Colon (tissue), 2 donors: ENCODE measurements at regions not wholly inside any gene's neighbourhood (a gene's known extent, or its start where the extent isn't known, plus 50 kb on each side); places are given as distances from the start of the nearest gene placed in this dataset.

Experiments
- FAIRE-seq: peaks from 2 replicates; lab custom pipeline; 2012; peaks lifted over from hg19 to GRCh38; lab: Jason Lieb, UNC
- donor health status: control.
- donor health status: control.

GRCh38 chr2:107222466-107222865 is 336.5 kb upstream of the ST6GAL2 start:
- no peak for FAIRE-seq

- no peak for FAIRE-seq
Observed at GRCh38 chr2:107235491-107236254, 349.7 kb upstream of the ST6GAL2 start.

GRCh38 chr2:107242811-107243210 is 356.8 kb upstream of the ST6GAL2 start:
- FAIRE-seq: no peak

- FAIRE-seq: no peak
Observed at GRCh38 chr2:107248932-107249331, 363.0 kb upstream of the ST6GAL2 start.

- FAIRE-seq: no peak
Observed at GRCh38 chr2:107255744-107256143, 369.8 kb upstream of the ST6GAL2 start.

GRCh38 chr2:107258531-107259407 is 372.8 kb upstream of the ST6GAL2 start:
- no peak for FAIRE-seq

GRCh38 chr2:107259408-107260195 is 373.6 kb upstream of the ST6GAL2 start:
- no peak for FAIRE-seq

- no peak for FAIRE-seq
Observed at GRCh38 chr2:107263628-107264027, 377.7 kb upstream of the ST6GAL2 start.

GRCh38 chr2:107264184-107264583 is 378.2 kb upstream of the ST6GAL2 start:
- no peak for FAIRE-seq

GRCh38 chr2:107266555-107266954 is 380.6 kb upstream of the ST6GAL2 start:
- no peak for FAIRE-seq

- FAIRE-seq: no peak
Observed at GRCh38 chr2:107267086-107267485, 381.1 kb upstream of the ST6GAL2 start.

GRCh38 chr2:107276034-107276433 is 390.1 kb upstream of the ST6GAL2 start:
- FAIRE-seq: no peak

- no peak for FAIRE-seq
Observed at GRCh38 chr2:107278672-107279071, 392.7 kb upstream of the ST6GAL2 start.

- no peak for FAIRE-seq
Observed at GRCh38 chr2:107281637-107282036, 395.7 kb upstream of the ST6GAL2 start.

GRCh38 chr2:107282135-107282534 is 396.2 kb upstream of the ST6GAL2 start:
- no peak for FAIRE-seq

GRCh38 chr2:107285621-107286299 is 399.8 kb upstream of the ST6GAL2 start:
- no peak for FAIRE-seq

GRCh38 chr2:107290041-107290440 is 404.1 kb upstream of the ST6GAL2 start:
- FAIRE-seq: no peak

- FAIRE-seq: no peak
Observed at GRCh38 chr2:107303964-107304363, 418.0 kb upstream of the ST6GAL2 start.

- no peak for FAIRE-seq
Observed at GRCh38 chr2:107305966-107306365, 420.0 kb upstream of the ST6GAL2 start.

- FAIRE-seq: no peak
Observed at GRCh38 chr2:107306881-107307280, 420.9 kb upstream of the ST6GAL2 start.

- no peak for FAIRE-seq
Observed at GRCh38 chr2:107308835-107309234, 422.9 kb upstream of the ST6GAL2 start.

GRCh38 chr2:107312240-107312639 is 426.3 kb upstream of the ST6GAL2 start:
- FAIRE-seq: no peak
